ENCODE measurements at regions not wholly inside any gene's neighbourhood (a gene's known extent, or its start where the extent isn't known, plus 50 kb on each side); places are given as distances from the start of the nearest gene placed in this dataset.

DNA sequence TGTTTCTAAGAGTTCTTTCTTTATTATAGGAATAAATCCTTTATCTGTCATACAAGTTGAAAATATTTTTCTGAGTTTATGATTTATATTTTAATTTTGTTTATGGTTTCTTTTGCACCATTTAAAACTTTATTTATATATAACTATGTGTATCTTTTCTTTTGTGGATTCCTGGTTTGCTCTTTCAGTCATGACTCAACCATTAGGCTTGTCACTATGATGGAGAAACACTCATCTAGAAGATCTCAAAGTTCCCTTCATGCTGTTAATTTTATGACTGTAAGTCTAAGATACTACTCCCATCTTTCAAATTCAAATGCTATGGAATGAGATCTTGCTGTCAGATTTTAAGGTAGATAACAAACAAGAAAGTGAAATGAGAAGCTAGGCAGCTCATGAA is 199.5 kb downstream of the INHBA start:
- H3K4me3 ChIP-seq (ENCODE audit: low read depth, low read length) = no peak overlapping the region
- DNase-seq (ENCODE audit: low read depth) = no peak
- no peak for TF ChIP-seq POLR2A (IDR thresholded peaks at IDR 0.05; ENCODE audit: extremely low read depth, insufficient read length)
- no peak for TF ChIP-seq MYC (IDR thresholded peaks at IDR 0.05; ENCODE audit: low read depth, low read length)
- TF ChIP-seq, protein P1, sequence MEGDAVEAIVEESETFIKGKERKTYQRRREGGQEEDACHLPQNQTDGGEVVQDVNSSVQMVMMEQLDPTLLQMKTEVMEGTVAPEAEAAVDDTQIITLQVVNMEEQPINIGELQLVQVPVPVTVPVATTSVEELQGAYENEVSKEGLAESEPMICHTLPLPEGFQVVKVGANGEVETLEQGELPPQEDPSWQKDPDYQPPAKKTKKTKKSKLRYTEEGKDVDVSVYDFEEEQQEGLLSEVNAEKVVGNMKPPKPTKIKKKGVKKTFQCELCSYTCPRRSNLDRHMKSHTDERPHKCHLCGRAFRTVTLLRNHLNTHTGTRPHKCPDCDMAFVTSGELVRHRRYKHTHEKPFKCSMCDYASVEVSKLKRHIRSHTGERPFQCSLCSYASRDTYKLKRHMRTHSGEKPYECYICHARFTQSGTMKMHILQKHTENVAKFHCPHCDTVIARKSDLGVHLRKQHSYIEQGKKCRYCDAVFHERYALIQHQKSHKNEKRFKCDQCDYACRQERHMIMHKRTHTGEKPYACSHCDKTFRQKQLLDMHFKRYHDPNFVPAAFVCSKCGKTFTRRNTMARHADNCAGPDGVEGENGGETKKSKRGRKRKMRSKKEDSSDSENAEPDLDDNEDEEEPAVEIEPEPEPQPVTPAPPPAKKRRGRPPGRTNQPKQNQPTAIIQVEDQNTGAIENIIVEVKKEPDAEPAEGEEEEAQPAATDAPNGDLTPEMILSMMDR (IDR thresholded peaks at IDR 0.05; ENCODE audit: low read depth, low read length) = no peak
- TF ChIP-seq, protein P2, sequence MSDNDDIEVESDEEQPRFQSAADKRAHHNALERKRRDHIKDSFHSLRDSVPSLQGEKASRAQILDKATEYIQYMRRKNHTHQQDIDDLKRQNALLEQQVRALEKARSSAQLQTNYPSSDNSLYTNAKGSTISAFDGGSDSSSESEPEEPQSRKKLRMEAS (IDR thresholded peaks at IDR 0.05; ENCODE audit: low read depth, low read length) = no peak

DNA sequence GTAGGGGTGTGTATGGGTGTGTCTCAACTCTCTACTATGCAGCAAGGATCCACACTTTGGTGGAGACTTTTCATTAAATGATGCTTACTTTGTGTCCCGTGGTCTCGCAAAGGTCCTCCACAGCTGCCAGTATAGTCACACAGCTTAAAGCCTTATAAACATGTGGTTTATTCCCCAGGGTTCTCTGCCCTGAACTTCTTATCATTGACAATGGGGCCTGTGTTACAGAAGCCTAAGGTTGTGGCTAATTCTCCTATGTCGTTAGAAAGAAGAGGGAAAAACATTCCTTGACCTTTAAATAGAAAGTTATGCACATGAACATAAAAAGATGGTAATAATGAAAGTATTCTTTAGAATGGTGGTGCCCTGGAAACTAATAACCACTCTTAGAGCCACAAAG is 201.4 kb downstream of the INHBA start:
- DNase-seq (ENCODE audit: low read depth) = no peak
- H3K4me3 ChIP-seq (ENCODE audit: low read depth, low read length) = no peak overlapping the region
- TF ChIP-seq, protein P2 (IDR thresholded peaks at IDR 0.05; ENCODE audit: low read depth, low read length) = no peak
- no peak for TF ChIP-seq MYC (IDR thresholded peaks at IDR 0.05; ENCODE audit: low read depth, low read length)
- no peak for TF ChIP-seq POLR2A (IDR thresholded peaks at IDR 0.05; ENCODE audit: extremely low read depth, insufficient read length)
- TF ChIP-seq, protein P1 (IDR thresholded peaks at IDR 0.05; ENCODE audit: low read depth, low read length) = no peak

DNA sequence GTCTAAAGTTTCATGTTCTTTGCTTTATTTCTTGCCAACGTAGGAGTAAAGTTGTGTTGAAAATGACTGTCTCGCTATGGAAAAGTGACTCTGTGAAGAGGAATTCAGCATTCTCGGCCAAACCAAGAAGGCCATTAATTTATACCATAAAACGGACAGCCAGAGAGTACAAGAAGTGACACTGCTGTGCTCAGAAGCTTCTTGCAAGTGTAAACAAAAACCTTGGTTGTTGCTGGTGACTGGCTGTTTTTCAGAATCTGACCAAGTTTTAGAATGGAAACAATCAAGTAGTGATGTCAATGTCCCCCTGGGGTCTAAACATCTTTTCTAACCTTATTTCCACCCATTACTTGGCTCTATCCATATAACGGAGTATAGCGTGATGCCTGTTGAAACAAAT is 201.9 kb downstream of the INHBA start:
- no peak for TF ChIP-seq POLR2A (IDR thresholded peaks at IDR 0.05; ENCODE audit: extremely low read depth, insufficient read length)
- no peak overlapping the region for H3K4me3 ChIP-seq (ENCODE audit: low read depth, low read length)
- no peak for DNase-seq (ENCODE audit: low read depth)

DNA sequence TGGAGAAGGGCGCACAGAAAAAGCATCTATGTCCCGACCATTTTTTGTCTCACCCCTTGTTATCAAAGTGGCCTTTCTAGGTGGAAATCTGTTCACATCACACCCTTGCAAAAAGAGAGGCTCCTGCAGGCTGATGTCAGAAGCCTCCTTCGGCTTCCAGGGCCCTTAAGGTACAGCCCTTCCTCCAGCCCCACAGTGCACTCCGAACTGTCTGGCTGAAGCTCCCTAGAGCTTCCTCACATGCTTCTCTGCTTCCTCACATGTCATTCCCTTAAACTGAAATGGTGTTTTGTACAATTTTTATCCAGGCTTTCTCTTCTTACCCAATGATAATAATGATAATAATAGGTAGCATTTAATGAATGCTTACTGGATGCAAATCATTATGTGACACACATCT is 210.3 kb downstream of the INHBA start:
- no peak for DNase-seq (ENCODE audit: low read depth)
- no peak for TF ChIP-seq POLR2A (IDR thresholded peaks at IDR 0.05; ENCODE audit: extremely low read depth, insufficient read length)
- no peak for TF ChIP-seq MYC (IDR thresholded peaks at IDR 0.05; ENCODE audit: low read depth, low read length)
- TF ChIP-seq, protein P1 (IDR thresholded peaks at IDR 0.05; ENCODE audit: low read depth, low read length) = no peak
- TF ChIP-seq, protein P2 (IDR thresholded peaks at IDR 0.05; ENCODE audit: low read depth, low read length) = no peak
- no peak overlapping the region for H3K4me3 ChIP-seq (ENCODE audit: low read depth, low read length)

DNA sequence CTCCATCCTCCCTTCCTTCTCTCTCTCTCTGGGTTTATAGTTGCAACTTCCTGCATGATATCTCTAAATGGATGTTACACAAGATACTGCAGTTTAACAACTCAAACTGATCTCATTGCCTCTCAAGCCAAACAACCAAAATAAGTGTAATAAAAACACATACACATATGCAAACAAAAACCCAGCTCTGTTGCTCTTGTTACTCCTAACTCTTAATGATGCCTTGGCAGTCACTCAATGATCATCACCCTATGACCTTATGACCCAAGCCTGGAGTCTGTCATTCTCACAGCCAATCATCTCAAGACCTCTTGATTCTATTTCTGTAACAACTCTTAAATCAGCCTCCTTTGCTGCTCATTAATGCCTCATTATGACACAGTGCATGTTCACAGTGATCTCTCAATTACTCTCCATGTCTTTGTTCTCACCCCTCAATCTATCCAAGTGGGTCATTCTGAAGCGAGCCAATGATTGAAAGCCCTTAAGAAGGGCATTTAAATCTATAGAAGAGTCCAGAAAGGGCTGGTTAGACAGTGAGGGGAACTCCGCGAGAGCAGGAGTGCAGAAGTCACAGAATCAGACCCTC is 210.9 kb downstream of the INHBA start:
- DNase-seq (ENCODE audit: low read depth) = no peak
- TF ChIP-seq MYC (IDR thresholded peaks at IDR 0.05; ENCODE audit: low read depth, low read length) (no peak), POLR2A (IDR thresholded peaks at IDR 0.05; ENCODE audit: extremely low read depth, insufficient read length) (no peak)
- TF ChIP-seq, protein P2 (IDR thresholded peaks at IDR 0.05; ENCODE audit: low read depth, low read length) = no peak
- TF ChIP-seq, protein P1 (IDR thresholded peaks at IDR 0.05; ENCODE audit: low read depth, low read length) = no peak

DNA sequence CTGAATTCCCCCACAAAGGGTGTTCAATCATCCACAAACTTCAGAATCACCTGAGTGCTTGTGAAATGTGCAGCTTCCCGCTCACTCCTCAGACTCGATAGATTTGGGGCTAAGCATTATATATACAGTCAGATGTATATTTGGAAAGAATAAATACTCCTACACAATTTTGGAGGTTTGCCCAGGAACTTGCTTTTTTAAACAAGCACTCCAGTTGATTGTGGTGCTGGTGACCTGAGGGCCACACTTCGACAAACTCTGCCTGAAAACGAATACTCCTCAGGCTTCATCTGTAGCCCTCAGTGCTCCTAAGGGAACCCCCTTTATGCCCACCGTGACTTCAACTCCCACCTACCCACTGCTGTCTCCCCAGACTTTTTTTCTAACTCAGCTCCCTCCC is 211.6 kb downstream of the INHBA start:
- H3K4me3 ChIP-seq (ENCODE audit: low read depth, low read length) = no peak overlapping the region
- DNase-seq (ENCODE audit: low read depth) = no peak
- TF ChIP-seq MYC (IDR thresholded peaks at IDR 0.05; ENCODE audit: low read depth, low read length) = no peak
- TF ChIP-seq, protein P2 (IDR thresholded peaks at IDR 0.05; ENCODE audit: low read depth, low read length) = no peak
- TF ChIP-seq, protein P1 (IDR thresholded peaks at IDR 0.05; ENCODE audit: low read depth, low read length) = no peak

More for the DNA sequence above, 210.9 kb downstream of the INHBA start:
- no peak overlapping the region for H3K4me3 ChIP-seq (ENCODE audit: low read depth, low read length)
